GM19395 (cell line): ENCODE measurements at regions not wholly inside any gene's neighbourhood (a gene's known extent, or its start where the extent isn't known, plus 50 kb on each side); places are given as distances from the start of the nearest gene placed in this dataset.

ENCODE experiments used
- ATAC-seq: cut with Tn5 transposase; IDR thresholded peaks from one replicate; pipeline ENCODE4 v1.9.1; 2021; ENCODE audit warnings: mild to moderate bottlenecking, moderate library complexity; ENCODE audit not compliant: unreplicated experiment

DNA sequence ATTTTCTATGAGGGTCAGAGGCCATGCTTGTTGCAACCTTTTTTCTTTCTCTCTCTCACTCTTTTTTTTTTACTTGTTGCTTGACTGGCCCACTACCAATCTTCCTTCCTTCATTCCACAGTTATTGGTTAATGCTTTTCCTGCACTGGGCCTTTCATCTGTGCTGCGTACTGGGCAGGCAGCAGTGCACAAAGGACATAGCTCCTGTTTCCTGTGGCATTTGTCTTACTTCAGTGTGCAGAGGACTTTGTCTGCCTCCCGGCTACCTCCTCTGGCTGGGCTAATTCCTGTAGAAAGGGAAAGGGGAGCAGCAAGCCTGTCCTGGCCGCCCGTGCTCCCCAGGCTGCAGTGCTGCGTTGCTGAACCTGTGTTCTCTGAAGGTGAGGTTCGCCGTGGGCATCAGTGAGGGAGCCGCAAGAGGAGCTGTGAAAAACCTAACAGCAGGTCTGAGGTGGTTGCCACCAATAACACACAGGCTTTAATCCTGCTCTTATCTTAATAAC is 93.7 kb upstream of the RGMA start:
- no peak for ATAC-seq

DNA sequence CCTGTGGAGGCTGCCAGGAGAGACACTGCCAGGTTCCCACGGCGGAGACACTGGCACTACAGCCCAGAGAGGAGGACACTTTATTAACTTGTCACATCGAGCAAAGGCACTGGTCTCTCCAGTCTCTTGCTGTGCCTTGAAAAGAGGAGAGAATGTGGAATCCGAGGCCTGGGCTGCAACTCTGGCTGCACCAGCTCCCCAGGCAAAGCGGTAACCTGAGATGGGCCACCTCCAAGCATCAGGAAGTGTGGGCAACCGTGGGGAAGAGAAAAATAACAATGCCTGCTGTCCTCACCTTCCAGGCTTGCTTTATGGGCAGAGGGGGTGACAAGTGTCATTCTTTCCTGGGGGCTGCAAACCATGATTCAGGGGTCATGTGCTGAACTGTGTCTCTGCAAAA is 91.6 kb upstream of the RGMA start:
- no peak for ATAC-seq

DNA sequence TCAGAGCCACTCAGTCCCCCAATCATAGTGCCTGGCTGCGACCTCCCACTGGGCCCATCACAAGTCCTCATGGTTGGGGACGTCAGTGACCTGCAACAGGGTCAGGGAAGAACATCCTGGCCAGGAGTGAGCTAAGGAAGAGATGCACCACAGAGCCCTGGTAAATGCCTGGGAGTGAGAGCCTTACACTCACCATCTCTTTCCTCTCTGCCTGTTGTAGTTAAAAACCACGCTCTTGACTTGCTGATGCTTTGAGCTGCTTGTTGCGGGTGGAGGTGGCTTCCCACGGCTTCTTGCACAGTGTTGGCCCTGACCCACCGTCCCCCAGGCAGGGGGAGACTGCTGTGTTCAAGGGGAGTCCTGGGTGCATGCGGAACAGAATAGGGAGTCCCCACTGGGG is 91.1 kb upstream of the RGMA start:
- no peak for ATAC-seq

DNA sequence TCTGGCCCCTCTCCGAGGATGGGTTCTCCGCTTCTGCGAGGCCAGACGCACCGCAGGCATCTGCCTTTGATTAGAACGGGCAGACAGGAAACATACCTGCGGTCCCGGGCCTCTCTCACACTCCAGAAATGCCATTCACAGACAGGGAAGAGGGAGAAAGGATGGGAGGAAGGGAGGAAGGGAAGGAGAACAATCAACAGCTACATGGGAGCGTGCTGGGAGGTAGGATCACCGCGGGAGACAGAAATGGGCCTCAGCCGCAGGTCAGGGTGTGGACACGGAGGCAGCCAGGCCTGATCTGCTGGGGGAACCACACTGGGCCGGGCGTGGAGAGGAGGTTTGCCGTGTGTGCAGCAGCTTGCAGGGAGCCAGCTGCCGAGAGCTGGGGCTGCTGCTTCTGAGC is 90.7 kb upstream of the RGMA start:
- ATAC-seq: no peak

DNA sequence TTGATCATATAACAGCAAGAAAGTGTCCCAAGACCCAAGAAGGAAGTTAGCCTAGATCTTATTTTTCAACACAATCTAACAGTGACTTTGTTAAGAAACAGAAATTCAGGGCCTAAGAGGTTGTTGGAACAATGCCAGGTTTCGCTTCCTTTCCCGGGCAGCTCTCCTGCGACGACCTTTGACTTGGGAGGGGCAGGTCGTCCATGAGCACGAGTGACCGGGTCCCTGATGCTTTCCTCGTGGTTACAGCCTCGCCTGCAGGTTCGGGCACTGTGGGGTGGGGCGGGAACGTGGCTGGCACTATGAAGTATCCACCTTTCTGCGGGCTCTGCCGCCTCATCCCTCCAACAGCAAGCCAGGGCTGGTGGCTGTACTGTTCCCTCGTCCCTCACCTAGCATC is 90.1 kb upstream of the RGMA start:
- no peak for ATAC-seq

DNA sequence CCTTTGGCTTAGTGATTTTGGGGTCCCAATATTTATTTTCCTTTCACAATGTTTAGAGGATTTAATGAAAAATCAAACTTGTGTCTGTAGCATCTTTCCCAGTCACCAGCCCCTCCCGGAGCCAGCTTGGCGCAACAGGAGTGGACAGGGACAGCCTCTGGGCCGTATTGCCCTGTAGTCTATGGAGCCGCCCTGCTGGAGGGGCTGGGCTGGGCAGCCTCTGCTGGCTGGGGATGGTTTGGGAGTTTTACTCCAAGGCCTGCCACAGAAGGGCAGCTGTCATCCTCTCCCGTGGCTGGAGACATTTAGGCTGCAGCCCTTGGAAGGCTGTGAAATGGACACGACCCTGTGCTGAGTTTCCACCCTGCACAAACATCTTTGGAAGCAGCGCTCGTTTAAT is 89.4 kb upstream of the RGMA start:
- ATAC-seq: no peak

DNA sequence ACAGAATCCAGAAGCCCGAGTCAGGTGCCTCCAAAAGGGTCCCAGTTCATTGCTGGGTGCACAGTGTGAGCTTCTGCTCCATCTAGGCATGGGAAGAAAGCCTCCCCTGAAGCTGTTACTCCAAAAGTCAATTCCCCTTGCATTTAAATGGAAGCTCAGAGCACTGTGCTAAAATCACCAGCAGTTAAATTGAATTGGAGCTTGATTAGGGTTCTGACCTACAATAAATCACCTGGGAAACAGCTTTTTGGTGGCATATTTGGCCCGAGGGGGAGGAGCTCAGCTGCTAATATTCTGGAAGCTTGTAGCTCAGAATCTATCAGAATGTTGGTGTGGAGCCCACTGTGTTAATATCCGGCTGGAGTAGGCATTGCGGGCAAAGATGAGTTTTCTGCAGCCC is 87.1 kb upstream of the RGMA start:
- no peak for ATAC-seq

DNA sequence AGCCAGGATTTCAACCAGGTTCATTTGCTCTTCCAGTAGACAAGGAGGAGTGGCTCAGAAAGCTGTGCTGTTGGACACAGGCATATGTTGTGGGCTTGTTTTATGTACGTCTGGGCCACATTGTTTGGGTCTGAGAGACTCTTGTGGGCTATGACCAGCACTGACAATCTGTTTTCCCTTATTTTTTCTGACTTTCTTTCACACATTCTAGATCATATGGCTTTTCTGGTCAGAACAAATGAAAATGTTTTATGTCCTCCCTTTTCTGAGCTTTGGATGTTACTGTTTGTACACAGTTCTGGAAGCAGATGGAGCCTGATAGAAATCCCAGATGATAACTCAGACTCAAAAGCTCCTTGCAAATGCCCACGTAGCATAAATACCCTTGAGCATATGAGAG is 85.8 kb upstream of the RGMA start:
- no peak for ATAC-seq

DNA sequence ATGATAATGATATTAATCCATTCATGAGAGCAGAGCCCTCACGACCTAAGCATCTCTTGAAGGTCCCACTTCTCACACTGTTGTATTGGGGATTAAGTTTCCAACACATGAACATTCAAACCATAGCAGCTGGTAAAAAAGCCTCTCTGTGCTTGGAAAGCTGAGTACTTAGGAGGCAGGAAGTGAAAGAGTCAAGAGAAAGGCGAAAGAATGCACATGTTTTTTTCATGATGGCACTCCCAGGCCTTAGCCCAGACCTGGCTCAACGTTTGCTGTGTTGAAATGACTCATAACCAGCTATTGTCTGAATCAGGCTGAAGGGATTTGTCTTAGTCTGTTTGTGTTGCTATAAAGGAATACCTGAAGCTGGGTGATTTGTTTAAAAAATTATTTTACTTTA is 84.4 kb upstream of the RGMA start:
- peak; percentile 71 for ATAC-seq

DNA sequence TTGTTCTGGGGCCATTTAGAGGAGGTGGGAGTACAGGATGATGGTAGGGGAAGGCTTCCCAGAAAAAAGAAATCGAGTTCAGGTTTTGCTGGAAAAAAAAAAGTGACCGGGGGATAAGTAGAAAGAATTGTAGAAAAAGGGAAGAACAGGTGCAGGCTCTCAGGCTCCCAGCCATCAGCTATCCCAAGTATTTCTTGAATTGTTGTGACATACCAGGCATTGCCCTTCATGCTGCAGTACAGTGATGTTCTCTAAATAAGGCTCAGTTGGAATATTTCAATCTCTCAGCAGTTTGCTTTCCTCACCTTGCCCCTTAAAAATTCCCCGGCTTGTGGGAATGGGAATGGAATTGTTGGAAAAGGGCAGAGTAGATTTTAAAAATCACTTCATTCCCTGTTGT is 82.5 kb upstream of the RGMA start:
- ATAC-seq: no peak

DNA sequence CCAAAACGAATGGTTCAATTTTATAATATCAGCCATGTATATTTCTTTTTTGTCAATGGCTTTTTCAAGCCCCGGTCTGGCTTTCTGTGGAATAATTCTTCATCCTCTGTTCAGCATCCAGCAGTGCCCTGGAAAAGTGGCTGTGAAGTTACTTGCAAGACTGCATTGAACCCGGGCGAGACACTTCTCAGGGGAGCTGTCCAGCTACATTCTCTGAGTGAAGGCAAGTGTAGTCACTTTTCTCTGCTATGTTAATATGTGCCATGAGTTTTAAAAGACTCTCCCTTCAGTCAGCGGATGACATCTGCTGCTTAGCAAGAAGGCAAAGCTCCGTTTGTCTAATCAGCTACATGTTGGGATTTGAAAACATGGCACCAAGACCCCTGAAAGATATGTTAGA is 81.3 kb upstream of the RGMA start:
- no peak for ATAC-seq

DNA sequence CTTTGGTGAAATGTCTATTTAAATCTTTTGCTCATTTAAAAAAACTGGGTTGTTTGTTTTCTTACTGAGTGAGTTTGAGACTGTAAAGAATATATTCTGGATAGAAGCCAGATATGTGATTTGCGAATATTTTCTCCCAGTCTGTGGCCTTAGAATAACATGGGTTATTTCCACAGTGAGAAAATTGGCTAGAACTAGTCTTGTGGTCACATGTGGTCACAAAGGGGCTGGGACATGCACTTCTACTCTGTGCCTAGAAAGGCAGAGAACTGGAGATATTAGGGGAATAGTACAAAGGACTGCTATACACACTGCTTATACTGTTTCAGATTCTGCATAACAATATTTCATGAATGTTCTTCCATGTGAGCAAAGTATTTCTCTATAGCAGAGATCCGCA is 79.9 kb upstream of the RGMA start:
- ATAC-seq: no peak

DNA sequence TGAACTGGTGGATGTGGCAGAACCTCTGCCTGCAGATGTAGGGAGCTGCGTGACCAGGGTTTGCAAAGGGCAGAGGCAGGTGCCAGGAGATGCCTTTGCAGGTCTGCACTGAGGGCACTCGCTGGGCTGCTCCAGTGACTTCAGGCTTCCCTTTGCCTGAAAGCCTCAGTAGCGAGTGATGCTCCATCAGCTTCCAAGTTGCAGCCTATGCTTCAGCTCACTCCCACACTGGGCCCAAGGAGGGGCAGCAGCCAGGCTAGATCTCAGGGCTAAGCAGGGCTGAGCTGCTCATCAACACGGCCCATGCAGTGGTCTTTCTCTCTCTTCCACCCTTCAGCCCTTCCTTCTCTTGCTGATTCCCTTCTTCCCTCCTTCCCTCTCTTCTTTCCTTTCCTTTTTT is 78.3 kb upstream of the RGMA start:
- no peak for ATAC-seq

DNA sequence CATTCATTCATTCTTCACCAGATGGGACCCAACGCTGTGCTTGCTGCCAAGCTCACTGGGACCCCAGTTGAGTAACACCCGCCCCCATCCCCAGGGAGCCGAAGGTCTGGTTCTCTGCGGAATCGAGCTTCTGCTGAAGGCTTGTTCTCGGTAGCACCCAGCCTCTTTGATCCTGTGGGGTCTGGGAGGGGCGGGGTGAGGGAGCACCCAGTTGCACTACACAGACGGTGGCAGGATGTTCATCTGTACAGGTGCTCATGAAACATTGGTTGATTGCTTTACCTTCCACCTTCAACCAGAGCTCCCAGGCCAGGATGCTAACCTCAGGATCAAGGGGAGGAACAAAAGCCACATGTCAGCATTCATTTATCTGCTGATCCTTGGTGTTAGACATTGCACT is 77.7 kb upstream of the RGMA start:
- no peak for ATAC-seq

DNA sequence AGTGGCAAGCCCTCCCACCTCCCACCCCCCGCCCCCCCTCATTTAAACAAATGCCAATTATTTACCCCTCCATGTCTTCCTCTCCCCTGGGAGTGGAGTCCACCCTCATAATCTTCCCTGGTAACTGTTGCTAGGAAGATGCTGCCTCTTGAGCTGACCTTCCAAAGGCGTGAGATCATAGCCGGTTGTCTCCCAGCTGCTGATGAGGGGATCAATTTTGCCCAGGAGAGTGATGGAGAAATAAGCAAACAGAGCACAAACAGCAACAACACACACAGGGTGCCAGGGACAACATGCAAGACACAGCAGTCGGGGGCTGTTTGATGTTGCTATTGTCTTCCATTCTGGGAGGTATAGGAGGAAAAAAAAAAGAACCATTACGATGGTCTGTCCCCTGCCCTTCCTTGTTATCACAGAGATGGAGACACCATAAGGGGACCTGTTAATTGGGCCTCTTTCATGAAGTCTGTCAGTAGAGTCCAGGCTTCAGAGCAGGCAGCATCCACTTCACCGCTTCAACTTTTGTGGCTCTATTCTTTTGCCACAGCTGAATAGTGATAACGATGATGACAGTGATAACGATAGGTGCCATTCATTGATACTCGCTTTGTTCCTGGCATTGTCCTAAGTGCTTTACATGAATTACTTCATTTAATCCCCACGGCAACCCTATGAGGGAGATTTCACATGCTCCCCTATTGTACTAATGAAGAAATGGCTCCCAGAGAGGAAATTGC is 76.9 kb upstream of the RGMA start:
- no peak for ATAC-seq

DNA sequence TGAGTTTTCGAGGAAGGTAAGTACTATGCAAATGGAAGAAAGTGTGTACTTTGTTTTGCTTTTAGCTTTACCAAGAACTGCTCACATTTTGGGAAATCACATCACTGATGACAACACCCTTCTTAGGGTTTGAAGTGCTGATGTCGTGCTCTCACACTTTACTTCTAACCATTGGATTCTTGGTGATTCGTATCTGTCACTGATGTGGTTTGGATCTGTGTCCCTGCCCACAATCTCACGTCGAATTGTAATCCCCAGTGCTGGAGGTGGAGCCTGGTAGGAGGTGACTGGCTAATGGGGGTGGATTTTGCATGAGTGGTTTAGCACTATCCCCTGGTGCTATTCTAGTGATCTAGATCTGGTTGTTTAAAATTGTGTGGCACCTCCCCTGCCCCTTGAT is 75.4 kb upstream of the RGMA start:
- ATAC-seq: no peak

DNA sequence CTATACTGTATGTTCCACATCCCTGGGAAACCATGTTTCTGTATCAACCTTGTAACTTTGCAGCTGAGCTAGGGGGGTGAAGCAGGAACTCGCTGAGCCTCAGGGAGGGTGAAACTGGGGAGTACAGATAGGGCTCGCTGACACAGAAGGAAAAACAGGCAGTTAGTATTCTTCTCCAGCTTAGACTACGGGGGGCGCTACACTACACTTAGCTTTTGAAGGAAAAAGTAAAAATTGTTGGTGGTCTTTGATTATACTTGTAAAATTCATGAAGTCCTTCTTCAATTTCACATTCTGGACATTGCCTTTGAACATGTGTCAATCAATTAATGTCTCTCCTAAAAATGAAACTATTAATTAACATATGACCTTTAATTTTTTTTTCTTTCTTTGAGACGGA is 73.5 kb upstream of the RGMA start:
- ATAC-seq: no peak

DNA sequence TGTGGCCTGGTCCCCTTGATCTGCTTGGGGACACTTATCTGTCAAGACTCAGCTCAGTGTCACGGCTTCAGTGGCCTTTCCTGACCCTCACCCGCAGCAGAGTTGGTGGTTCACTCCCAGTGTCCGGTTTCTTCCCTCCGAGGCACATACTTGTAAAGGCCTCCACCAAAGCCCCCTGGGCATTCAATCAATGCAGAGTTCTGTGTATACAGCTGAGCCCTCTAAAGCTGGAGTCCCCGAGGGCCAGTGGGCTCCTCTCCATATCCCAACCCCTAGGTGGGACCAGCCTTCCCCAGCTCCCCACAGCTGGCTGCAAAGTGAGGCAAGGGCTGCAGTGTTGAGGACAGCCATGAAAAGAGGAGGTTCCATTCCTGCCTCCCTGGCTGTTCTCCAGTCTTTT is 70.9 kb upstream of the RGMA start:
- ATAC-seq: no peak

DNA sequence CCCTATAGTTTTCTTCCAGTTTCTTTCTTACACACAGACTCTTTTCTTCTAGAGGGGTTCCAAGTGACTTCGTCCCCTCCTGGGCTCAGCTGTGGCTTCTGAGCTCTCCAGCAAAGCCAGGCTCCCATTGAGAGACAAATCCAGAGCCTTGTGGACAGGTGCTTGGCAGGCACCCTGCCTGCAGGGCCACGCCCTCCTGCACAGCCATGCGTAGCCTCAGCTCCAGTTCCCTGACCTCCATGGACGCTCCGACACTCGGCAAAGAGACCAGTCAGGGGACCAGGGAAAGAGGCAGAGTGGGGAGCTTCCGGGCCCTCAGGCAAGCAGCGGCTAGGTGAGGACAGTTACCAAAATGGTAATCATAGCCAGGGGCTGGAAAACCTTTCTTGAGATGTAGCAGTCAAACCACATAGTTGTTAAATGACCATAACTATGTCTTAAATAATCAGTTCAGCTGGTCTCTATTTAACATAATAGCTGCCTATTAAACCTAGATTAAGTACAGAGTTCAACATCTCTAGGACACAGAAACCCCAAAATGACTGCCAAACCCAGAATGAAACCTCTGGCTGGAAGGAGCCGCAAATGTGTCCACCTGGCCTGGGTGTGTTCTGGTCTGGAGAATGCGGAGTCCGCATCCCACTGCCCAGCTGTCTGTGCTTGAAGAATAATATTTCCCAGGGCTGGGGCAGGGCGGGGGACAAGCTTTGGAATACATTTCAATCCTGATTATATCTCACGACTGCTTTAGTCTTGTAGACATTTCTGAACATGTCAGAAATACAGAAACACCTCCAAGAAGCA is 69.3 kb upstream of the RGMA start:
- no peak for ATAC-seq

DNA sequence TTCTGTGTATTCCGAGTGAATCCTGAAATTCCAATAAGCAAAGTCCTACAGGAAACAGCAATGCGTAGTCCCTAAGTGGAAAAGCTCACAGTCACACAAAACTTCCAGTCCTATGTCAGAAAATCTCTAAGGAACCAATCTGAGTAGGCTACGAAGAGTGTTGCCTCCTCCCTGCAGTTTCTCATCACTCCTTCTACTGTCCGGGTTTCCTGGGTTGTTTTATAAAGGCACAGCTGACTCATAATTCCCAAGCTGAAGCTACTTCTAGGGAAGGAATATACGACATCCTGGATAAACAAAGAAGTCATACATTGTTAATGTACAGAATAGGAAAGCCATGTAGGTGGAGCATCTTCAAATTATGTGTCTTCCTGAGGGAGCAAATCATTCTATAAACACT is 65.7 kb upstream of the RGMA start:
- no peak for ATAC-seq

DNA sequence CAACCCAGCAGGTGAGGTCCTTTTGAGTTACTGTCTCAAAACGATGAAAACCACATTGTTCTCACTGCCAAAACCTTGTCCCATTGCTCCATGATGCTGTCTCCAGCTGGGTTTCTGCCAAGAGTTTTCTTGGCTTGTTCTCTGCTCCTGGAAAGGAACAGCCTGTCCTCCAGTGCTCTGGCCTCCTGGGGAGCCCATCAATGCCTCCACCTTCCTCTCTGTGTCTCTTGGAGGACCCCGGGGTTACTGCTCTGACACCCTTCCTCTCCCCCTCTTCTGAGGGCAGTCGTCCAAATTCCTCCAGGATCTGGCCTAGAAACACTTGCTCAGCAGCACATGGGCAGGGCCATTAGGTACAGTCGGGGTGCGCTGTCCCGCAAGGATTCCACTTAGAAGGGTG is 63.9 kb upstream of the RGMA start:
- ATAC-seq: no peak

DNA sequence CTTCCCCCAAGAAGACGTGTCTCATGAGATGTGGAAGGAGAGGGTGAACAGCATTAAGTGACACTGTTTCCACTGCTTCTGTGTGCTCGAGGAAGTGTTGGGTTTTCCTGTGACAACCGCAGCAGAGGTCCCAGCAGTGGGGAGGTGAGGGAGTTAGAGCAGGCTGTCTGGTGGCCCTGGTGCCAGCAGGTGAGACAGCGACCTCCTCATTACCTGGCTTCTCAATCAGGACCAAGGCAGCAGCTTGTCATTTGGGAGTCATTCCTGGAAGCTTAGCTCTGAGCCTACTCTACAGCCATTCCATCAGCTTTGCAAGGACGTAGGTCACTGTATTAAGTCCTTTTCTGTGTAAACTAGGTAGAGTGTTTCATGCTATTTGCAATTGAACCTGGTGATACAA is 63.3 kb upstream of the RGMA start:
- no peak for ATAC-seq
